GM23338 (cell line): ENCODE measurements at regions not wholly inside any gene's neighbourhood (a gene's known extent, or its start where the extent isn't known, plus 50 kb on each side); places are given as distances from the start of the nearest gene placed in this dataset.

Experiments
- ATAC-seq: fragments of 200-7000 bp; cut with Tn5 transposase; 3 replicates; pipeline ENCODE4 v1.9.1; 2020
- DNase-seq: peaks from one replicate; pipeline ENCODE4 v3.0.0-alpha.2; 2015; ENCODE audit warnings: low spot score
- H2AFZ ChIP-seq: fragments of 200-600 bp; sonication (generic); 2 replicates; pipeline ENCODE4 v1.8.0; 2016; ENCODE audit warnings: antibody characterized with exemption, mild to moderate bottlenecking, moderate library complexity
- H3F3A ChIP-seq: fragments of 200-600 bp; sonication (generic); replicated peaks from 2 replicates; pipeline ENCODE4 v1.8.0; 2017; ENCODE audit warnings: antibody characterized with exemption, mixed run types, low read depth
- H3K27ac ChIP-seq: fragments of 200-600 bp; sonication (generic); 2 replicates; pipeline ENCODE4 v1.6.1; 2016; ENCODE audit warnings: low read depth
- H3K27me3 ChIP-seq: fragments of 200-600 bp; sonication (generic); 2 replicates; pipeline ENCODE4 v1.8.0; 2016; ENCODE audit warnings: mild to moderate bottlenecking, mixed run types, moderate library complexity; ENCODE audit not compliant: insufficient read depth
- H3K36me3 ChIP-seq: fragments of 200-600 bp; sonication (generic); 2 replicates; pipeline ENCODE4 v1.8.0; 2016; ENCODE audit warnings: mild to moderate bottlenecking; ENCODE audit not compliant: insufficient read depth
- H3K4me1 ChIP-seq: fragments of 200-600 bp; sonication (generic); 2 replicates; pipeline ENCODE4 v1.8.0; 2016; ENCODE audit warnings: mild to moderate bottlenecking, moderate library complexity; ENCODE audit not compliant: insufficient read depth
- H3K4me2 ChIP-seq: fragments of 200-600 bp; sonication (generic); 2 replicates; pipeline ENCODE4 v1.7.1; 2017; ENCODE audit warnings: mixed run types
- H3K4me3 ChIP-seq: fragments of 200-600 bp; sonication (generic); 2 replicates; pipeline ENCODE4 v1.6.1; 2016; ENCODE audit warnings: mixed run types
- H3K79me2 ChIP-seq: fragments of 200-600 bp; sonication (generic); replicated peaks from 2 replicates; pipeline ENCODE4 v1.8.0; 2017; ENCODE audit warnings: mild to moderate bottlenecking; ENCODE audit not compliant: insufficient read depth
- H3K9me2 ChIP-seq: fragments of 200-600 bp; sonication (generic); 2 replicates; pipeline ENCODE4 v1.8.0; 2017; ENCODE audit not compliant: insufficient read depth
- H4K20me1 ChIP-seq: fragments of 200-600 bp; sonication (generic); replicated peaks from 2 replicates; pipeline ENCODE4 v1.8.0; 2017; ENCODE audit warnings: mild to moderate bottlenecking; ENCODE audit not compliant: insufficient read depth
- H3K27ac Mint-ChIP-seq: 2 replicates; pipeline ENCODE4 v1.8.0; 2020; ENCODE audit warnings: inconsistent platforms, mild to moderate bottlenecking, moderate library complexity, mixed read lengths
- H3K27me3 Mint-ChIP-seq: 3 replicates; pipeline ENCODE4 v1.8.0; 2022; ENCODE audit warnings: low read depth, mild to moderate bottlenecking, moderate library complexity, mixed read lengths, inconsistent platforms; ENCODE audit not compliant: insufficient read depth, poor library complexity
- H3K36me3 Mint-ChIP-seq: 3 replicates; pipeline ENCODE4 v1.8.0; 2021; ENCODE audit warnings: low read depth, mild to moderate bottlenecking, inconsistent platforms, moderate library complexity, mixed read lengths
- H3K4me1 Mint-ChIP-seq: 3 replicates; pipeline ENCODE4 v1.8.0; 2020; ENCODE audit warnings: mild to moderate bottlenecking, inconsistent platforms, mixed read lengths
- H3K4me3 Mint-ChIP-seq: 3 replicates; pipeline ENCODE4 v1.8.0; 2021; ENCODE audit warnings: moderate library complexity, mild to moderate bottlenecking, inconsistent platforms, mixed read lengths
- H3K9me3 Mint-ChIP-seq: 3 replicates; pipeline ENCODE4 v1.8.0; 2020; ENCODE audit warnings: moderate library complexity, mild to moderate bottlenecking, inconsistent platforms, mixed read lengths
- CREB1 ChIP-seq: fragments of 250-450 bp; sonication (Bioruptor Pico); IDR thresholded peaks from 2 replicates; pipeline ENCODE4 v1.5.0; 2020; ENCODE audit warnings: low read depth, mild to moderate bottlenecking, moderate library complexity
- CTCF ChIP-seq, 2 experiments: fragments of 200-600 bp in 1 of 2; sonication (generic) in 1 of 2; conservative IDR thresholded peaks; 2 replicates each; pipeline versions ENCODE4 v1.5.1 to v1.6.1; 2016 to 2017; ENCODE audit warnings: antibody characterized with exemption in 2 of 2, low read depth in 2 of 2, mild to moderate bottlenecking in 2 of 2, moderate library complexity in 1 of 2
- EZH2 ChIP-seq: fragments of 200-600 bp; sonication (generic); IDR thresholded peaks from one replicate; pipeline ENCODE4 v1.8.0; 2017; ENCODE audit warnings: antibody characterized with exemption, mild to moderate bottlenecking, low read depth; ENCODE audit not compliant: unreplicated experiment
- EZH2phosphoT487 ChIP-seq: fragments of 200-600 bp; sonication (generic); IDR thresholded peaks from one replicate; pipeline ENCODE4 v1.8.1; 2018; ENCODE audit warnings: antibody characterized with exemption; ENCODE audit not compliant: unreplicated experiment
- JUNB ChIP-seq: IDR thresholded peaks from one replicate; pipeline ENCODE4 v1.6.1; 2016; ENCODE audit warnings: antibody characterized with exemption; ENCODE audit not compliant: unreplicated experiment
- NANOG ChIP-seq: IDR thresholded peaks from 2 replicates; pipeline ENCODE4 v1.6.1; 2016; ENCODE audit warnings: antibody characterized with exemption, borderline replicate concordance
- POLR2AphosphoS5 ChIP-seq: IDR thresholded peaks from 2 replicates; pipeline ENCODE4 v1.6.1; 2016; ENCODE audit warnings: antibody characterized with exemption, low read depth
- REST ChIP-seq: IDR thresholded peaks from one replicate; pipeline ENCODE4 v1.6.1; 2018; ENCODE audit warnings: antibody characterized with exemption; ENCODE audit not compliant: unreplicated experiment
- STAT1 ChIP-seq: IDR thresholded peaks from one replicate; pipeline ENCODE4 v1.6.1; 2016; ENCODE audit warnings: antibody characterized with exemption; ENCODE audit not compliant: unreplicated experiment
- ZNF114 ChIP-seq: fragments of 250-450 bp; sonication (Bioruptor Pico); IDR thresholded peaks from 2 replicates; pipeline ENCODE4 v1.5.0; 2020; ENCODE audit warnings: mild to moderate bottlenecking, moderate library complexity
- ZNF331 ChIP-seq: fragments of 250-450 bp; sonication (Bioruptor Pico); IDR thresholded peaks from 2 replicates; pipeline ENCODE4 v1.5.0; 2020; ENCODE audit warnings: low read depth, mild to moderate bottlenecking, moderate library complexity
- ZNF462 ChIP-seq: fragments of 250-450 bp; sonication (Bioruptor Pico); IDR thresholded peaks from 2 replicates; pipeline ENCODE4 v1.5.0; 2020; ENCODE audit warnings: mild to moderate bottlenecking, moderate library complexity
- TF ChIP-seq, protein P1 (sequence below): IDR thresholded peaks from 2 replicates; pipeline ENCODE4 v1.6.1; 2016; ENCODE audit warnings: antibody characterized with exemption

DNA sequence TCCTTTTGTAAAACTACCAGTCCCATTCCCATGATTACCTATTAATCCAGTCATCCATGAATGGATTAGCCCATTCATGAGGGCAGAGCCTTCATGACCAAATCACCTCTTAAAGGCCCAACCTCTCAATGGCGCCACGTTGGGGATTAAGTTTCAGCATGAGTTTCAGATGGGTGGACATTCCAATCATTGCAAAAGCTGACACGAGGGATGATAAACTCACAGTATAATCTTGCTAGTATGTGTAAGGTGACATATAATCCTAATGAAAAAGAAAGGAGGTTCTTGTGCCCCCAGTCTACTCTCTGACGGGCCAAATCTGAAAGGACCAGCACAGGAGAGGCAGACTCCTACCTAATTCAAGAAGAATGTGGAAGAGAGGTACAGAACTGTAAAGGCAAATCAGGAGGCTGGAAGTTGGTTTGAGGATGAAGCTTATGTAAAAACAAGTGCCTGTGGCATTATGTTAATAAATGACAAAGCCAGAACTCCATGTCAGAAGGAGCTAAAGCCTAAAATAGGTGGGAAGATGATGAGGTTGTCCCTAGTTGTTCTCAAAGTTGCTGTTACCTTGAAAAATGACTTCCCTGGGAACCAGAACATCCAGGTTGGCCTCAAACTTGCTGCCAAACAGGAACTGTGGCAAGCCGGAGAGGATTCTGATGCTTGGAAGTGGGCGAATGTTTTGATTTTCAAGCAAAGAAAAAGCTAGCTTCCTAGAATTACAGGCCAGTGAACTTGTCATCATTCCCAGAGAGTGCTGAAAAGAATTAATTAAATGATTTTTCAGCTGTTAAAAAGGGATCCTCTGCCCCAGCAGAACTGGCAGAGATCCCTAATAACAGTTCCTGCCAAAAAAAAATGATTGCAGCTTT, 106.5 kb upstream of the TIAM2 start:
- H3K9me2 ChIP-seq, result peaks cover 2% of the 10 kb centered on the region; the same call in 1 of the 2 replicates
- no peak overlapping the region for H3K27ac ChIP-seq
- DNase-seq, result peak; percentile 25
- no peaks in the 10 kb centered on the region for H3K27me3 ChIP-seq
- Mint-ChIP-seq H3K9me3 (no peaks in the 10 kb centered on the region), H3K4me1 (peaks cover 5% of the 10 kb centered on the region; the same call in 2 of the 3 replicates), H3K27me3 (peaks cover 4% of the 10 kb centered on the region), H3K27ac (no peak overlapping the region), H3K36me3 (0 out of 3 replicates have a peak, but pooled peaks cover under 1% of the 10 kb centered on the region), H3K4me3 (no peak overlapping the region)
- no peaks in the 10 kb centered on the region; the same call in 1 of the 2 replicates for H4K20me1 ChIP-seq
- no peak for ATAC-seq
- H3K4me1 ChIP-seq, result no peaks in the 10 kb centered on the region; the same call in 1 of the 2 replicates
- no peaks in the 10 kb centered on the region for H3F3A ChIP-seq
- no peaks in the 10 kb centered on the region for H3K36me3 ChIP-seq
- no peaks in the 10 kb centered on the region for H3K79me2 ChIP-seq
- no peak overlapping the region for H3K4me3 ChIP-seq
- no peak overlapping the region for H2AFZ ChIP-seq
- no peak for TF ChIP-seq CREB1 (CRISPR knock-in tag)
- TF ChIP-seq, protein P1, sequence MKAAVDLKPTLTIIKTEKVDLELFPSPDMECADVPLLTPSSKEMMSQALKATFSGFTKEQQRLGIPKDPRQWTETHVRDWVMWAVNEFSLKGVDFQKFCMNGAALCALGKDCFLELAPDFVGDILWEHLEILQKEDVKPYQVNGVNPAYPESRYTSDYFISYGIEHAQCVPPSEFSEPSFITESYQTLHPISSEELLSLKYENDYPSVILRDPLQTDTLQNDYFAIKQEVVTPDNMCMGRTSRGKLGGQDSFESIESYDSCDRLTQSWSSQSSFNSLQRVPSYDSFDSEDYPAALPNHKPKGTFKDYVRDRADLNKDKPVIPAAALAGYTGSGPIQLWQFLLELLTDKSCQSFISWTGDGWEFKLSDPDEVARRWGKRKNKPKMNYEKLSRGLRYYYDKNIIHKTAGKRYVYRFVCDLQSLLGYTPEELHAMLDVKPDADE, result no peak
- TF ChIP-seq ZNF462 (CRISPR knock-in tag), result no peak
- TF ChIP-seq EZH2, result no peak
- no peak for TF ChIP-seq REST
- no peak for TF ChIP-seq EZH2phosphoT487
- no peak for TF ChIP-seq STAT1
- no peak for TF ChIP-seq NANOG
- no peak for TF ChIP-seq CTCF (conservative IDR thresholded peaks at IDR 0.05; ENCODE audit: low read depth in 2 of 2)
- TF ChIP-seq ZNF114, result no peak
- TF ChIP-seq JUNB, result no peak
- no peak for TF ChIP-seq ZNF331
- no peak for TF ChIP-seq POLR2AphosphoS5
- no peak overlapping the region for H3K4me2 ChIP-seq
